Endothelial cell of umbilical vein (primary cell): ENCODE measurements at regions not wholly inside any gene's neighbourhood (a gene's known extent, or its start where the extent isn't known, plus 50 kb on each side); places are given as distances from the start of the nearest gene placed in this dataset.
A peak's percentile ranks its signal among the peaks of the same experiment; 100 is the strongest.

Experiments used
- BruUV-seq: library from RNA; stranded (reverse); fragments of 400-500 nt; replicated peaks from 2 replicates; lab custom pipeline; 2021; lab: Mats Ljungman, UMichigan
- CTCF ChIA-PET: fragments of 300-600, 350-600 bp; sonication (Branson Sonifier 250); formaldehyde crosslinking; loops from one replicate; lab custom pipeline; 2021; ENCODE audit warnings: antibody characterized with exemption, inconsistent platforms; lab: Charles Lee
- POLR2A ChIA-PET: fragments of 300-600, 350-600 bp; sonication (Branson Sonifier 250); formaldehyde crosslinking; loops from one replicate; lab custom pipeline; 2021; ENCODE audit warnings: antibody characterized with exemption, inconsistent platforms; lab: Charles Lee
- DNase-seq: peaks from one replicate; pipeline ENCODE4 v3.0.0-alpha.2; 2011; ENCODE audit warnings: low read depth, low spot score
- FAIRE-seq: peaks from 2 replicates; lab custom pipeline; 2011; peaks lifted over from hg19 to GRCh38; lab: Jason Lieb, UNC
- H2AFZ ChIP-seq: 2 replicates; pipeline ENCODE4 v1.6.0; 2012; ENCODE audit warnings: low read depth, low read length, control low read depth, inconsistent platforms
- H3K27ac ChIP-seq: 2 replicates; pipeline ENCODE4 v1.5.1; 2011; ENCODE audit warnings: low read depth, mild to moderate bottlenecking, control low read depth, low read length, moderate library complexity; ENCODE audit not compliant: insufficient read depth
- H3K27me3 ChIP-seq, 2 experiments: 2 replicates each; pipeline versions ENCODE4 v1.6.0 to v1.6.1; 2011; ENCODE audit warnings: low read length in 2 of 2, mixed read lengths in 1 of 2; ENCODE audit not compliant: control insufficient read depth in 2 of 2, insufficient read depth in 2 of 2
- H3K36me3 ChIP-seq, 2 experiments: 2 replicates in 1 of 2; 3 replicates in 1 of 2; pipeline ENCODE4 v1.5.1; 2011; ENCODE audit warnings: low read length in 2 of 2, mild to moderate bottlenecking in 1 of 2, moderate library complexity in 1 of 2; ENCODE audit not compliant: control insufficient read depth in 2 of 2, insufficient read depth in 2 of 2; ENCODE audit errors: extremely low read depth in 1 of 2
- H3K4me1 ChIP-seq: 3 replicates; pipeline ENCODE4 v1.5.1; 2011; ENCODE audit warnings: mild to moderate bottlenecking, low read length; ENCODE audit not compliant: control insufficient read depth, insufficient read depth; ENCODE audit errors: extremely low read depth
- H3K4me2 ChIP-seq: 2 replicates; pipeline ENCODE4 v1.6.1; 2011; ENCODE audit warnings: low read length, control low read depth, mixed read lengths; ENCODE audit not compliant: insufficient read depth
- H3K4me3 ChIP-seq, 3 experiments: fragments of 200-600 bp in 1 of 3; sonication (generic), shearing (Covaris generic) in 1 of 3; replicated peaks in 1 of 3; 2 replicates each; pipeline ENCODE4 v1.5.1; 2011 to 2016; ENCODE audit warnings: control low read depth in 3 of 3, low read length in 3 of 3, mild to moderate bottlenecking in 2 of 3, inconsistent platforms in 1 of 3, low read depth in 1 of 3, moderate library complexity in 1 of 3; ENCODE audit not compliant: insufficient read depth in 1 of 3
- H3K79me2 ChIP-seq: 2 replicates; pipeline ENCODE4 v1.6.0; 2012; ENCODE audit warnings: low read length, inconsistent platforms; ENCODE audit not compliant: control insufficient read depth, insufficient read depth
- H3K9ac ChIP-seq: replicated peaks from 2 replicates; pipeline ENCODE3; 2011; ENCODE audit warnings: low read length, control low read depth; ENCODE audit not compliant: insufficient read depth; ENCODE audit errors: extremely low read depth
- H3K9me1 ChIP-seq: replicated peaks from 3 replicates; pipeline ENCODE4 v1.6.0; 2011; ENCODE audit warnings: mild to moderate bottlenecking, low read length; ENCODE audit not compliant: control insufficient read depth, insufficient read depth; ENCODE audit errors: extremely low read depth
- H3K9me3 ChIP-seq: replicated peaks from 2 replicates; pipeline ENCODE4 v1.5.1; 2012; ENCODE audit warnings: low read length, inconsistent platforms; ENCODE audit not compliant: control insufficient read depth, insufficient read depth
- H4K20me1 ChIP-seq: replicated peaks from 2 replicates; pipeline ENCODE3; 2011; ENCODE audit warnings: mild to moderate bottlenecking, low read length; ENCODE audit not compliant: control insufficient read depth, insufficient read depth; ENCODE audit errors: extremely low read depth
- CTCF ChIP-seq, 2 donors: IDR thresholded peaks; 1 replicate in 1 of 2; 2 replicates in 1 of 2; pipeline ENCODE4 v1.5.1; 2011; ENCODE audit warnings: low read length in 2 of 2, mild to moderate bottlenecking in 2 of 2, moderate library complexity in 2 of 2, control low read depth in 1 of 2, inconsistent platforms in 1 of 2, low read depth in 1 of 2; ENCODE audit not compliant: insufficient read depth in 1 of 2; ENCODE audit errors: extremely low read depth in 1 of 2
- EZH2 ChIP-seq: IDR thresholded peaks from 2 replicates; pipeline ENCODE4 v1.6.1; 2012; ENCODE audit warnings: borderline replicate concordance, low read depth, mild to moderate bottlenecking, moderate library complexity, low read length, inconsistent platforms; ENCODE audit not compliant: severe bottlenecking
- FOS ChIP-seq: IDR thresholded peaks from 2 replicates; pipeline ENCODE4 v1.6.1; 2011; ENCODE audit warnings: mild to moderate bottlenecking, low read length, moderate library complexity, borderline replicate concordance; ENCODE audit not compliant: insufficient read depth
- GATA2 ChIP-seq: IDR thresholded peaks from 2 replicates; pipeline ENCODE4 v1.7.0; 2011; ENCODE audit warnings: low read depth, mild to moderate bottlenecking, moderate library complexity, mixed read lengths, low read length; ENCODE audit not compliant: insufficient read length, insufficient read depth
- JUN ChIP-seq: IDR thresholded peaks from 2 replicates; pipeline ENCODE4 v1.6.1; 2011; ENCODE audit warnings: borderline replicate concordance, low read depth; ENCODE audit not compliant: insufficient read length, insufficient read depth
- MAX ChIP-seq: IDR thresholded peaks from 2 replicates; pipeline ENCODE4 v1.6.1; 2011; ENCODE audit not compliant: insufficient read depth, insufficient read length
- MYC ChIP-seq: IDR thresholded peaks from one replicate; pipeline ENCODE4 v1.6.1; 2011; ENCODE audit warnings: mild to moderate bottlenecking, low read depth, low read length
- POLR2AphosphoS5 ChIP-seq: IDR thresholded peaks from 2 replicates; pipeline ENCODE4 v1.6.1; 2012; ENCODE audit warnings: low read depth, mild to moderate bottlenecking, control low read depth, low read length, moderate library complexity; ENCODE audit not compliant: insufficient read depth
- dilution Hi-C: fragments of 300-500 bp; cut with MboI; formaldehyde crosslinking; loops from one replicate; pipeline ENCODE4 v1.15.0; 2019; ENCODE audit warnings: low sequenced_read_pairs; ENCODE audit not compliant: extremely low pct_ligation_motif_present
- intact Hi-C: fragments of 100-400 bp; cut with micrococcal nuclease; formaldehyde crosslinking; loops from one replicate; pipeline ENCODE4 v1.10.0; 2022

- no peaks in the 10 kb centered on the region for H4K20me1 ChIP-seq
- no peaks in the 10 kb centered on the region for H3K9me3 ChIP-seq
- peak overlapping the region; percentile 62 for H3K4me2 ChIP-seq
- peak overlapping the region; percentile 7 for H3K9ac ChIP-seq
- peaks cover 23% of the 10 kb centered on the region for H3K4me1 ChIP-seq
- no peaks in the 10 kb centered on the region for H3K9me1 ChIP-seq
- ChIA-PET CTCF (interaction anchor here (0.6 to 7.6 kb wide), 45 partner anchors 11 to 805 kb away, joined by 3 to 166 read pairs (median 4); partner anchors contain the start of genes CDKN2A, CDKN2B, CDKN2B-AS1 and MTAP), POLR2A (interaction anchor here (0.8 to 1.4 kb wide), 3 partner anchors 90 to 231 kb away, joined by 3 to 7 read pairs (median 3); partner anchors contain the start of gene CDKN2B)
- DNase-seq (peak; percentile 65), FAIRE-seq (peak; percentile 72)
- dilution Hi-C loops: no loop called here
- BruUV-seq: TSS peak; percentile 76
- no peaks in the 10 kb centered on the region for H3K36me3 ChIP-seq
- TF ChIP-seq FOS (no peak), CTCF (IDR thresholded peaks at IDR 0.05; ENCODE audit: extremely low read depth in 1 of 2, insufficient read depth in 1 of 2, low read depth in 1 of 2, low read length in 2 of 2) (peak; percentile 19 to 41), MYC (no peak)
- H3K79me2 ChIP-seq: no peaks in the 10 kb centered on the region
- no peak overlapping the region for H3K4me3 ChIP-seq
- no peaks in the 10 kb centered on the region for H3K27me3 ChIP-seq
- peak overlapping the region; percentile 42 for H3K27ac ChIP-seq
- intact Hi-C loops: loop anchor here (1.0 to 2.0 kb wide), 7 partner anchors 28 to 426 kb away; no protein-coding TSS in a partner anchor
- peak overlapping the region; percentile 55 for H2AFZ ChIP-seq
Measured at GRCh38 chr9:22238809-22239684, 207.6 kb upstream of the DMRTA1 start.

GRCh38 chr9:22240619-22241018 lies 206.0 kb upstream of the DMRTA1 start:
- TF ChIP-seq POLR2AphosphoS5 (no peak), GATA2 (no peak), MAX (no peak), JUN (peak; percentile 44), MYC (no peak), EZH2 (no peak), FOS (peak; percentile 69)
- peaks cover 0 to 3% of the 10 kb centered on the region in 2 experiments for H3K27me3 ChIP-seq
- no peaks in the 10 kb centered on the region for H4K20me1 ChIP-seq
- no peak overlapping the region for H2AFZ ChIP-seq
- peaks cover 23% of the 10 kb centered on the region for H3K4me1 ChIP-seq
- dilution Hi-C loops (no loop called here), intact Hi-C loops (no loop called here)
- POLR2A ChIA-PET: no interaction called here
- no peaks in the 10 kb centered on the region for H3K79me2 ChIP-seq
- H3K9me3 ChIP-seq: no peaks in the 10 kb centered on the region
- H3K4me3 ChIP-seq: no peak overlapping the region
- H3K9ac ChIP-seq: no peak overlapping the region
- no peaks in the 10 kb centered on the region for H3K9me1 ChIP-seq
- H3K4me2 ChIP-seq: no peak overlapping the region
- no peaks in the 10 kb centered on the region for H3K36me3 ChIP-seq
- DNase-seq: peak; percentile 49
- CTCF ChIA-PET: interaction anchor here (1.7 to 7.6 kb wide), 4 partner anchors 12 to 428 kb away, joined by 7 to 166 read pairs (median 22); no protein-coding TSS in a partner anchor
- peak; percentile 35 for FAIRE-seq
- no TSS peak for BruUV-seq
- H3K27ac ChIP-seq: no peak overlapping the region
